RWPE2 (cell line): ENCODE measurements at regions not wholly inside any gene's neighbourhood (a gene's known extent, or its start where the extent isn't known, plus 50 kb on each side); places are given as distances from the start of the nearest gene placed in this dataset.

Source experiments
- ATAC-seq: fragments of 200-7000 bp; cut with Tn5 transposase; 3 replicates; pipeline ENCODE4 v1.9.1; 2021; ENCODE audit warnings: low read depth
- DNase-seq: peaks from one replicate; pipeline ENCODE4 v3.0.0-alpha.2; 2020; ENCODE audit warnings: low spot score
- H3K27ac ChIP-seq: fragments of 450-650 bp; 2 replicates; pipeline ENCODE4 v1.5.1; 2017; ENCODE audit warnings: mild to moderate bottlenecking; ENCODE audit not compliant: poor library complexity, severe bottlenecking
- H3K27me3 ChIP-seq: fragments of 250-450 bp; sonication (Bioruptor Pico); 2 replicates; pipeline ENCODE4 v1.5.1; 2021; ENCODE audit warnings: mild to moderate bottlenecking, moderate library complexity; ENCODE audit not compliant: insufficient read depth, poor library complexity, severe bottlenecking
- H3K36me3 ChIP-seq: fragments of 250-450 bp; sonication (Bioruptor Pico); 2 replicates; pipeline ENCODE4 v1.5.1; 2020; ENCODE audit warnings: low read depth, mild to moderate bottlenecking, moderate library complexity
- H3K4me1 ChIP-seq: fragments of 250-450 bp; sonication (Bioruptor Pico); 2 replicates; pipeline ENCODE4 v1.5.1; 2021; ENCODE audit warnings: mild to moderate bottlenecking, moderate library complexity; ENCODE audit not compliant: insufficient read depth, poor library complexity, severe bottlenecking
- H3K4me3 ChIP-seq: fragments of 250-450 bp; sonication (Bioruptor Pico); 2 replicates; pipeline ENCODE4 v1.5.1; 2021; ENCODE audit warnings: mild to moderate bottlenecking, moderate library complexity; ENCODE audit not compliant: severe bottlenecking
- H3K9me3 ChIP-seq: fragments of 250-450 bp; sonication (Bioruptor Pico); 2 replicates; pipeline ENCODE4 v1.5.1; 2021; ENCODE audit warnings: mild to moderate bottlenecking, moderate library complexity; ENCODE audit not compliant: severe bottlenecking
- TF ChIP-seq, protein P1 (sequence below): fragments of 450-650 bp; IDR thresholded peaks from one replicate; pipeline ENCODE4 v1.5.1; 2017; ENCODE audit warnings: mild to moderate bottlenecking, moderate library complexity; ENCODE audit not compliant: poor library complexity, severe bottlenecking

DNA sequence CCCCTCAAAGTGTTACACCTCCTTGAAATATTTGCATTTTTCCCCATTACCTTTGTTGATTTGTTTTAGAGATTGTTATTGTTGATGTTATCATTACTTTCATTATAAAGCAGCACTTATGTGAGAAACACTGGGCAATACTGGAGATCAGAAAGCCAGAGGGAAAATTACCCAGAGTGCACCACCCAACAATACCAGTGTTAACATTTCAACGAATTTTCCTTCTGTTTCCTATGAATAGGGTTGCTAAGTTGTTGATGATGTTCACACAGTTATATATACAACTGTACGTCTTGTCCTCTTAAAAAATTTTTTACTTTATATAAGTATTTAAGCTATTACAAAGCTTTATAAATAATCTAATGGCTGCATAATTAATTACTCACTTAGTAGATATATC, 173.6 kb upstream of the UMPS start:
- TF ChIP-seq, protein P1, sequence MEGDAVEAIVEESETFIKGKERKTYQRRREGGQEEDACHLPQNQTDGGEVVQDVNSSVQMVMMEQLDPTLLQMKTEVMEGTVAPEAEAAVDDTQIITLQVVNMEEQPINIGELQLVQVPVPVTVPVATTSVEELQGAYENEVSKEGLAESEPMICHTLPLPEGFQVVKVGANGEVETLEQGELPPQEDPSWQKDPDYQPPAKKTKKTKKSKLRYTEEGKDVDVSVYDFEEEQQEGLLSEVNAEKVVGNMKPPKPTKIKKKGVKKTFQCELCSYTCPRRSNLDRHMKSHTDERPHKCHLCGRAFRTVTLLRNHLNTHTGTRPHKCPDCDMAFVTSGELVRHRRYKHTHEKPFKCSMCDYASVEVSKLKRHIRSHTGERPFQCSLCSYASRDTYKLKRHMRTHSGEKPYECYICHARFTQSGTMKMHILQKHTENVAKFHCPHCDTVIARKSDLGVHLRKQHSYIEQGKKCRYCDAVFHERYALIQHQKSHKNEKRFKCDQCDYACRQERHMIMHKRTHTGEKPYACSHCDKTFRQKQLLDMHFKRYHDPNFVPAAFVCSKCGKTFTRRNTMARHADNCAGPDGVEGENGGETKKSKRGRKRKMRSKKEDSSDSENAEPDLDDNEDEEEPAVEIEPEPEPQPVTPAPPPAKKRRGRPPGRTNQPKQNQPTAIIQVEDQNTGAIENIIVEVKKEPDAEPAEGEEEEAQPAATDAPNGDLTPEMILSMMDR = no peak
- Histone ChIP-seq H3K4me3 (no peak overlapping the region), H3K27ac (no peak overlapping the region), H3K9me3 (no peaks in the 10 kb centered on the region), H3K27me3 (peaks cover 28% of the 10 kb centered on the region), H3K36me3 (no peaks in the 10 kb centered on the region), H3K4me1 (peaks cover 23% of the 10 kb centered on the region)
- DNase-seq = no peak
- ATAC-seq = no peak

DNA sequence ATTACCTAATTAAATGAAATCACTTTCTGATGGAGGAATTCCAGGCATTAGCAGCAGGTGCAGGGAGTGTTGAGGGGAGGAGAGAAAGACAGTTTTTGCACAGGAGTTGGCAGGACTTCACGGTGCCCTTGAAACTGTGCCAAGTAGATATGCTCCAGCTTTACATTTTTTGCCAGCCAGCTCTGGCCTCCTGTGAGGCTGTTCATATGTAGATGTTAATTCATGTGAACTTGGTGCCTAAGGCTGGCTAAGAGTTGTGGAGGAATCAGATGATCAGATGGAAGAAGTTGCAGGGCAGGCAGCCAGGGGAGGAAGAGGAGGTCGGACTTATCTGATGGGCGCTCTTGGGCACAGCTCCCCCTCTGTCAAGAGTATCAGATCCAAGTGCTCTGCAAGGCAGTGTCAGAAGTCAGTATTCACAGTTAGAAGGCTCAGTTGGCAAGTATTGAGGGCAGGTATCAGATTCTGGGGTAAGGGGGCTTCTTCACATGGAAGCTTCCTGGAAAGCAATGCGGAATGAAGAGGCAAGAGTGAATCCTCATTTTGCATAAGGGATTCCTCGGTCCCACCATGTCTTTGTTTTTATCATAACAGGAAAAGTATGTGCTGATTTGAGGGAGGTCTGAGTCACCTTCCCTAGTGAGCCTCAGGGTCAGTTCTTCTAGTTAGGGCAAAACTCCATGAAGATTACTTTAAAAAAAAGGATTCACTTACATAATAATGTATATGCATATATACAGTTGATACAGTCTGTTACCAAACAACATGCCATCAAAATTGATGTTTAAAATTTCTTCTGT, 172.6 kb upstream of the UMPS start:
- Histone ChIP-seq H3K4me3 (no peak overlapping the region), H3K27me3 (peaks cover 24% of the 10 kb centered on the region), H3K4me1 (peaks cover 20% of the 10 kb centered on the region), H3K36me3 (no peaks in the 10 kb centered on the region), H3K9me3 (no peaks in the 10 kb centered on the region), H3K27ac (no peak overlapping the region)
- DNase-seq (no peak), ATAC-seq (peak; percentile 64)
- TF ChIP-seq, protein P1 = no peak

DNA sequence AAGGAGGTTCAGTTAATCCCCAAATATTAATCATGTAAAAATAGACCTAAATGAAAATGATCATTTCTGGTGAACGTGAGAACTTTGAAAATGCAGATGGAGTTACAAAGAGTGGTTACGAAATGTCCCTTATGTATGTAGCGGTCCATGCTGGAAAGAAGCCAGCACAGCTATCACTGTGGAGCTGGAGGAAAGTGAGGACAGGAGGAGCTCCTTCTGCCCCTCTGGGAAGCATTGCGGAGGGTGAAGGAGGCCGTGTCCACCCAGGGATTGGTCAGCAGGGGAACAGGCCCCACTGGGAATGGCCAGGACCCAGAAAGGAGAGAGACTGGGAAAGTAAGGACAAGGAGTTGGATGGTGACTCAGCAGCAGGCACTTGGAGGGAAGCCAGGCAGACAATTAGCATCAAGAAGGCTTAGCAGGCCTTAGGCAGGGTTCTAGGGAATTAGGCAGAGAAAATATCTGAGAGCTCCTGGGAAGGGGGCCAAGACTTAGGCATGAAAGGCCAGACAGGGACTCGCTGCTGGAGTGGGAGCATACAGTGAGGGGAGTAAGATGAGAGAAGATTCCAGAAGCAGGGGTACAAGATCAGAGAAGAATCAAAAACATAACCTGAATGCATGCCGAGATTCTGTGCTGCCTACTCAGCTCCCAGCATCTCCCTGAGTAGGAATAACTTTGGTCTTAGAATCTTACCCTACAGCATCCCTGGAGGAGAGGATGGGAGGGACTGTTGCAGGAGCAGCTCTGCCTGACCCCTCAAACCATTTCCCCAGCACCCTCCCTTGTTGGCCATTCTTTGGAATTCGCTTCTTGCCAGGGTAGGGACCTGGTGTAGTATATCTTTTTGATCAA, 171.0 kb upstream of the UMPS start:
- no peaks in the 10 kb centered on the region for H3K36me3 ChIP-seq
- H3K27me3 ChIP-seq = peaks cover 12% of the 10 kb centered on the region
- no peaks in the 10 kb centered on the region for H3K9me3 ChIP-seq
- ATAC-seq (peak; percentile 80), DNase-seq (peak; percentile 86)
- no peak overlapping the region for H3K27ac ChIP-seq
- peaks cover 20% of the 10 kb centered on the region for H3K4me1 ChIP-seq
- TF ChIP-seq, protein P1 = no peak
- H3K4me3 ChIP-seq = no peak overlapping the region

DNA sequence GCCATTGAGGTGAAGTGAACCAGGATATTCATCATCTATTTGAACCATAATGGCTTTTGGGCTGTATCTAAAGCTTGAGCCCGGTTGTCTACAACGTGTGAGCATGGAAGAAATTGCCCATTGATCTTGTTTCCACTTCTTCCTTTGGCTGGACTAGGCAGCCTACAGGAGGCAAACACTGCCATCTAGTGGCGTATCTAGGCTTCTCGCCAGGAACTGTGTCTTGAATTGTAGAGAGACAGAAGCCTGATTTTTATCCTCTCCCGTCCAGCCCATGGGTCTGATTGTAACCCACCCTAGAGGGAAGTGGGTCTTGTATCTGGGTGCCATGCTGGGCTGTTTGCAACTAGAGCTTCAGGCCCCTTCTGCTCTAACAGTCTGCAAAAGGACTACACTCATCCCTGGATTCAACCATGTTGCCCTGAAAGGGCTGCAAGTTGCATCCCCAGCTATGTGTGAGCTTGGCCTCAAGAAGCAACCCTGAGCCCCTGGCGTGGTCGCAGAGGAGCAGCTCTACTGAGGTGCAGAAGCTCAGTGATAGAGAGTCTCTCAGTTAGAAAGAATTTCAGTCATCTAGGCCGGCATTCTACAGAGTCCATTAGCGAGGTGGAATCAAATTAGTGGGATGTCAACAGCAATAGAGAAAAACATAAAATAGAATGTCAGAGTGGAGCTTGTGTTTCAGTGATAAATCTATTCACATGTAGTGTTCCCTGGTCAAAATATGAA, 170.2 kb upstream of the UMPS start:
- peaks cover 20% of the 10 kb centered on the region for H3K4me1 ChIP-seq
- no peak overlapping the region for H3K4me3 ChIP-seq
- H3K36me3 ChIP-seq = no peaks in the 10 kb centered on the region
- H3K27me3 ChIP-seq = peaks cover 4% of the 10 kb centered on the region
- DNase-seq = no peak
- H3K9me3 ChIP-seq = no peaks in the 10 kb centered on the region
- ATAC-seq = peak; percentile 60
- TF ChIP-seq, protein P1 = peak; percentile 91
- H3K27ac ChIP-seq = no peak overlapping the region
